NCI-H774 (cell line): ENCODE measurements at regions not wholly inside any gene's neighbourhood (a gene's known extent, or its start where the extent isn't known, plus 50 kb on each side); places are given as distances from the start of the nearest gene placed in this dataset.

Experiments
- DNase-seq: peaks from one replicate; lab custom pipeline; 2025; lab: John Stamatoyannopoulos, UW

- no peak for DNase-seq
Observed at GRCh38 chr2:126748188-126748760, 92.3 kb downstream of the GYPC start.

- DNase-seq, result no peak
Observed at GRCh38 chr2:126748929-126749518, 93.1 kb downstream of the GYPC start.

GRCh38 chr2:126749537-126749936 lies 93.6 kb downstream of the GYPC start:
- no peak for DNase-seq

- DNase-seq, result no peak
Observed at GRCh38 chr2:126750506-126750905, 94.5 kb downstream of the GYPC start.

GRCh38 chr2:126751477-126751876 lies 95.5 kb downstream of the GYPC start:
- no peak for DNase-seq

- no peak for DNase-seq
Observed at GRCh38 chr2:126752876-126753275, 96.9 kb downstream of the GYPC start.

GRCh38 chr2:126753501-126754212 lies 97.7 kb downstream of the GYPC start:
- DNase-seq, result no peak

- DNase-seq, result no peak
Observed at GRCh38 chr2:126754240-126755004, 98.5 kb downstream of the GYPC start.

- DNase-seq, result no peak
Observed at GRCh38 chr2:126756125-126756524, 100.2 kb downstream of the GYPC start.

GRCh38 chr2:126761256-126761980 lies 105.5 kb downstream of the GYPC start:
- no peak for DNase-seq

GRCh38 chr2:126761981-126762878 lies 106.3 kb downstream of the GYPC start:
- no peak for DNase-seq

GRCh38 chr2:126764686-126765265 lies 108.8 kb downstream of the GYPC start:
- DNase-seq, result no peak

- DNase-seq, result no peak
Observed at GRCh38 chr2:126765395-126765794, 109.4 kb downstream of the GYPC start.

- DNase-seq, result no peak
Observed at GRCh38 chr2:126766295-126766968, 110.5 kb downstream of the GYPC start.

- no peak for DNase-seq
Observed at GRCh38 chr2:126766969-126767296, 111.0 kb downstream of the GYPC start.

GRCh38 chr2:126769118-126769517 lies 113.2 kb downstream of the GYPC start:
- no peak for DNase-seq

- DNase-seq, result no peak
Observed at GRCh38 chr2:126770466-126770865, 114.5 kb downstream of the GYPC start.

- no peak for DNase-seq
Observed at GRCh38 chr2:126771094-126771493, 115.1 kb downstream of the GYPC start.

GRCh38 chr2:126771501-126772195 lies 115.7 kb downstream of the GYPC start:
- no peak for DNase-seq

- no peak for DNase-seq
Observed at GRCh38 chr2:126774290-126774689, 118.3 kb downstream of the GYPC start.
